IPS-11a (cell line): ENCODE measurements at regions not wholly inside any gene's neighbourhood (a gene's known extent, or its start where the extent isn't known, plus 50 kb on each side); places are given as distances from the start of the nearest gene placed in this dataset.

Experiments
- H3K4me3 ChIP-seq: one replicate; pipeline ENCODE4 v1.5.1; 2013; ENCODE audit warnings: low read depth, low read length, control low read depth

GRCh38 chr9:108316066-108316465 lies 539.7 kb downstream of the ACTL7B start:
- H3K4me3 ChIP-seq: no peak overlapping the region

GRCh38 chr9:108311745-108312144 lies 544.0 kb downstream of the ACTL7B start:
- no peak overlapping the region for H3K4me3 ChIP-seq

DNA sequence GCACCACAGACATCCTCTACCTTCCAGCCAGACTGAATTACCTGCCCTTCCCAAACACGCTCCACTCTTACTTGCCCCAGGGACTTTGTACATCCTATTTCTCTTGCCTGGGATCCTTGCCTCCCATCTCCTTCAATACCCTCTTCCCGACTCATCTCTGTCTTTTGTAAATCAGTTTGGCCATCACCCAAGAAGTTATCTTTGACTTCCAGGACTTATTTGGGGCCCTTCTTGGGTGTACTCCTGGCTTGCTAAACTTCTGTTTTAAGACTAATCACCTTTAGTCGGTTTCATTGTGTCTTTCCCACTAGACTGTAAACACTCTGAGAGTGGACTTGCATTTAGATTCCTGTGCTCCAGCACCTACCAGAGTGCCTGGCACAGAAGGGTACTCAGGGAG lies 545.6 kb downstream of the ACTL7B start:
- H3K4me3 ChIP-seq: no peak overlapping the region

DNA sequence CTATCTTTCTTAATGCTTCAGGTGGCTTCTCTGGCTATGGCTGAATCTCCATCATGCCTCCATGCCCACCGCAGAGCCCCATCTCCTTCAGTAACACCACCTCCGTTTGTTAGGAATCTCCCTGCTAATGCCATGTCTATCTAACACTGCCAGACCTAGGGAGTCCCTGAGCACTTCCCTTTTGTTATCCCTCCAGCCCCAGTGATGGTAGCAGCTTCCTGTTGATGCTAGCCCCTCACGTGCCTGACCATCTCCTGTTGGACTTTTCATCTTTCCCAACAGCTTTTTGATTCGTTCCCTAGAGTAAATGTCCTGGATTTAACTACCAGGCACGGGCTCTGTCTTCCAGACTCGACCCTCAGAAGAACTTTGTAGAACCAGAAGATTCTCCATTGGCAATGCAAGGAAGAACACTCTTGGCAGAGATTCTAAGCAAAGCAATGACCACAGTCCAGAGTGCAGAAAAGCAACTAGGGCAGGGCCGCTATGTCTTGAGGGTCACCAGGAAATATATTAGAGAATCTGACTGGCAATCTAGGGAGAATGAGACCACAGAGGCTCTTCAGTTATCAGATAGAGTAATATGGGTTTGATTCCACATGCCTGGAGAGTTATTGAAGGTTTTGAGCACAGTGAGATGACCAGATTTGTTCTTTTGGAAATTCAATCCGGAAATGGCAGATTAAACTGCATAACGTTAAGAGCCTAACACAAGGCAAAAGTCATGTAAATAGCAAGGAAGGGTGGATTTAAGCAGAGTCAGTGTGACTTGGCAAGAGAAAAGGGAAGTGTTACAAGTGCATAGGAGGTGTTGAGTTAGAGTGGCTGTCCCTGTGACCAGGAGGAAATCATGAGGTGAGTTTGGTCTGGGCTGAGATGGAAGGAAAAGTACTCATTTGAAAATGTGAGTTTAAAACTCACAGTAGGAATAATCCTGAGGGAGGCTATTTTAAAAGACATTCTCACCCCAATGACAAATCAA lies 555.2 kb downstream of the ACTL7B start:
- no peak overlapping the region for H3K4me3 ChIP-seq

DNA sequence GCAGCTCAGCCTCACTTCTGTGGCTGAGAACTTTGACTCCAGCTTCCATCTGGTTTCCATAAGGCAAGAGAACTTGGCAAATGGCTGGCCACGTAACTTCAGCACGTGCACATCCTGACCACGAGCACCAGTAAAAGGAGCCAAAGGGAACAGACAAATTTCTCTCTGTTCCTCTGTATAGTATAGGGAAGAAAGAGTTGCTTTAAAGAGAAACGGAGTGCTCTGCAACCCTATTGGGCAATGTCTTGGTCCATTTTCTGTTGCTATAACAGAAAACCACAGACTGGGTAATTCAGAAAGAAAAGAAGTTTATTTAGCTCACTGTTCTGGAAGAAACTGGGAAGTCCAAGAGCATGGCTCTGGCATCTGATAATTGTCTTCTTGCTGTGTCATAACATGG lies 558.7 kb downstream of the ACTL7B start:
- no peak overlapping the region for H3K4me3 ChIP-seq

- H3K4me3 ChIP-seq: no peak overlapping the region
Measured at GRCh38 chr9:108296056-108296455, 559.7 kb downstream of the ACTL7B start.

GRCh38 chr9:108291586-108291932 lies 564.2 kb downstream of the ACTL7B start:
- H3K4me3 ChIP-seq: no peak overlapping the region

- H3K4me3 ChIP-seq: no peak overlapping the region
Measured at GRCh38 chr9:108290839-108291585, 564.8 kb downstream of the ACTL7B start.

DNA sequence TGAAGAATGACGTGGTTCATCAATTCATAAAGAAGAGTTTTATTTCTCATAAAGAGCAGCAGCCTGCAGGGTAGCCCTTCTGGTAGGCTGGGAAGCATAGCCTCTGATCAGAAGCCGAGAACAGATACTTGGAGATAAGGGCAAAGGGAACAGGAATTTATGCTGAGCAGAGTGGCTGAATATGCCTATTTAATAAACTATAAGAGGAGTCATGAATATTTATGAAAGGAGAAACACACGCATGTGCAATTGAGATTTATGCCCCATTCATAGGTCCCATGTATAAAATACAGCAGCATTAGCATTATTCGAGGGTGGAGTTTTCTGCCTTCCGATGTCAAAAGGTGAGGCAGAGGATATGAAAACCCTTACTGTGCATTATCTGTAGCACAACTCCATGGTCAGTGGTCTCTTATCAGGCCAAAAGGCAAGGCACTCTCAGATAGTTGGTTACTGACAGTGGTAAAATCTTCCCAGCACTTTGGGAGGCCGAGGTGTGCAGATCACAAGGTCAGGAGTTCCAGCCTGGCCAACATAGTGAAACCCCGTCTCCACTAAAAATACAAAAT lies 569.1 kb downstream of the ACTL7B start:
- no peak overlapping the region for H3K4me3 ChIP-seq

- no peak overlapping the region for H3K4me3 ChIP-seq
Measured at GRCh38 chr9:108283696-108284095, 572.1 kb downstream of the ACTL7B start.

DNA sequence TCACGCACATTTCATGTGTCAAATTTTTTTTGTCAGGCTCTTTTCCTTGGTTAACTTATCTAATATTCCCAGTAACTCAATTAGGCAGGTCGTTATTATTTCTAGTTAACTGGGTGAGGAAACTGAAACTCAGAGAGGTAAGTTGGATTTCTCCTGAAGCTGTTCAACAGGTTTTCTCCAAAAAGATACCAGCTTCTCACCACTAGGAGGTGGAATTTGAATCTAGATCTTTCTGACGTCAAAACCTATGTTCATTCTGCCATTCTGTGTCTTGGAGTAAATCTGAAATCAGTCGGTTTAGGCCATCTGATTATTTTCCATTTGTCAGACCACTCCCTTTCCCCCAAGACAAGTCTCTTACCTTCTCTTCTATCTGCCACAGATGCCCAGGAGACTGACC lies 572.9 kb downstream of the ACTL7B start:
- H3K4me3 ChIP-seq: no peak overlapping the region

DNA sequence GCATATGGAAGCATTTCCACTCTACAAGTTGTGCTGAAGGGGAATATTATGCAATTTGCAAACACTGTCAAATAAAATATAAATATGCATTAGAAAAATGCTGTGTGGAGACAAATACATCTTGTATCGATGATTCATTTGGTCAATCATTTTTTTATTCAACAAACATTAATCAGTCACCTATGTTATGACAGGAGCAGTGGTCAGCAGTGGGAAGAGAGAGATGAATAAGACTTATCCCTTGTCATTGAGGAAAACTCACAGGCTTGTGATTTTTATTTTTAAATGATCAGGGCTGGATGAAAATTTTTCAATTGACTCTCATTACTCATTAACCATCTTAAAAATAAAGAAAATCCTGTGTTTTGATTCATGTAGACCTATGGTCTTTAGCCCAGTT lies 574.1 kb downstream of the ACTL7B start:
- H3K4me3 ChIP-seq: no peak overlapping the region

GRCh38 chr9:108278341-108278740 lies 577.4 kb downstream of the ACTL7B start:
- no peak overlapping the region for H3K4me3 ChIP-seq

- no peak overlapping the region for H3K4me3 ChIP-seq
Measured at GRCh38 chr9:108277216-108277615, 578.6 kb downstream of the ACTL7B start.

GRCh38 chr9:108275906-108276305 lies 579.9 kb downstream of the ACTL7B start:
- H3K4me3 ChIP-seq: no peak overlapping the region

- no peak overlapping the region for H3K4me3 ChIP-seq
Measured at GRCh38 chr9:108274971-108275370, 580.8 kb downstream of the ACTL7B start.

- H3K4me3 ChIP-seq: no peak overlapping the region
Measured at GRCh38 chr9:108273988-108274387, 581.8 kb downstream of the ACTL7B start.

DNA sequence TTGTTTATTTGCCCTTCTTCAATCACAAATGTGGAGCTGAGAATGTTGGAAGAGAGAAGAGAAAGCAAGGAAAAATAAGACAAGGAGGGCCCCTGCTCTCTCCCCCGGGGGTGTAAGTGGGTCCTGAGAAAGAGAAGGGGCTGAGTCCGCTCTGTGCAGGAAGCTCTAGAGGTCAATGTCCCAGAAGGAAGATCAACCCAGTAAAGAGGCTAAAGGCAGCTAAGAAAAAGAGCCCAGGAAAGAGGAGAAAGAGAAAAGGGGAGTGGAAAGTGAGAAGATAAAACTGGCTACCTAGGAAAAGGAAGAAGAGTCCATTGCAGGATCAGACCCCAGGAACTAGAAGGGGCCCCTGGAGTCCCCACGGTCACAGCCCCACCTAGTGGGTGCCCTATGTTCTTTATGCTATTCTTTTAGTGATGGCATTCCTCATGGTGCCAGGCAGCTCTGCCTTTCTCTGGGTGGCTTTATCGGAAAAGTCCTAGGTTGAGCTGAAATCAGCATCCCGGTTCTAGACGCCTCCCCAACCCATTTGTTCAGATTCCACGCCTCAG lies 583.4 kb downstream of the ACTL7B start:
- H3K4me3 ChIP-seq: no peak overlapping the region

DNA sequence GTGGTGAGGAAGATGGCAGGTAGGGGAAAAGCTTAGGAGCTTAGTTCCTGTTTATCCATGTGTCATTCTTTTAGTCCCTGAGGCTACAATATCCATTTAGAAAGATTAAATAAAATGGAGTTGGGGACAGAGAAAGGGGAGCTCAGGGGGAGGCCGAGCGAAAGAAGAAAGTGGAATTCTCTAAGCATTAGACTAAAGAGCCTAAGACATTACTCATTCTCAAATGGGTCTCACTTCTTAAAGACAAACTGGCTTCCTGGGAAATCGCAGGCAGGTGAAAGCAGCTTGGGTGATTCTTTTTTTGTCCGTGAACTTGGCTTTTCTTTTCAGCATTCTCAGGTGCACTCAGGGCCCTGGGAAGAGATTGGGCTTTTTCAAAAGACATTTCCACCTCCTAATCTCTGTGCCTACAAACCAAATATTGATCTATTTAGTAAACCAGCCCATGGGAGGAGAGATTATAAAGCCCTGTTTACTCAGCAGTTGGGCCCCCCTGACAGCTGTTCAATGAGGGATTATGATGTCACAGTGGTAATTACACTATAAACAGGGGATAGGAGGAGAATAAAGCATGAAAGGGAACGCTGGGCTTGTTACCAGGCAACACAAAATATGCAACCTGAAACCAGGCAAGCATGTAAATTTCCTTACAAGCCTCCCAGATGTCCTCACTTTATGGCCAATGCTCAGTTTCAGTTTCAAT lies 584.0 kb downstream of the ACTL7B start:
- H3K4me3 ChIP-seq: no peak overlapping the region

DNA sequence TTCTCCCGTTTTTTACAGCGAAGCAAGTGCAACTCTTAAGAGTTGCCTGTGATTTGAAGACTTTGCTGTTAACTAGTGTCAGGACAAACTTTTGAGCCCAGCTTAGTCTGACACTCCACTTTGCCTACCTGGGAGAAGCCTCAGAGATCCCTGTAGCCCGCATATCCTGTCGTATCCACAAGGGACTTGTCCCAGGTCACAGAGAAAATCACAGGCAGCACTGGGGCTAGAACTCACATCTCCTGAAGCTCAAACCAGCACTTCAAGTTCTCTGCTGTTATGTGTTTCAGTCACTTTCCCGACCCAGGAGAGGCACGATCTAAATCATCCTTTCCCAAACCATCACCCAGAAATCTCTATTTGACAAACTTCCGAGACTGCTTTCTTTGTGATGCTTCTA lies 584.5 kb downstream of the ACTL7B start:
- no peak overlapping the region for H3K4me3 ChIP-seq

GRCh38 chr9:108270561-108270960 lies 585.2 kb downstream of the ACTL7B start:
- no peak overlapping the region for H3K4me3 ChIP-seq
